H1 (cell line): ENCODE measurements at regions not wholly inside any gene's neighbourhood (a gene's known extent, or its start where the extent isn't known, plus 50 kb on each side); places are given as distances from the start of the nearest gene placed in this dataset.

Experiments
- ASH2L ChIP-seq: fragments of 200-600, 300-600 bp; sonication (generic); IDR thresholded peaks from one replicate; pipeline ENCODE4 v1.7.1; 2017; ENCODE audit warnings: low read length
- BRCA1 ChIP-seq: IDR thresholded peaks from 2 replicates; pipeline ENCODE4 v1.6.1; 2012; ENCODE audit warnings: low read depth, low read length, improper control_type of control experiment
- CTCF ChIP-seq, 3 experiments: IDR thresholded peaks; 1 replicate in 2 of 3; 2 replicates in 1 of 3; pipeline versions ENCODE4 v1.5.1 to v1.6.1; 2011; ENCODE audit warnings: low read length in 3 of 3, mild to moderate bottlenecking in 3 of 3, inconsistent platforms in 2 of 3, low read depth in 1 of 3, moderate library complexity in 1 of 3; ENCODE audit not compliant: insufficient read depth in 1 of 3; ENCODE audit errors: control extremely low read depth in 1 of 3
- EP300 ChIP-seq, 2 experiments: IDR thresholded peaks; 1 replicate in 1 of 2; 2 replicates in 1 of 2; pipeline ENCODE4 v1.6.1; 2011 to 2012; ENCODE audit warnings: low read depth in 2 of 2, low read length in 2 of 2, mild to moderate bottlenecking in 2 of 2, borderline replicate concordance in 1 of 2, inconsistent platforms in 1 of 2, moderate library complexity in 1 of 2
- FOSL1 ChIP-seq: IDR thresholded peaks from 2 replicates; pipeline ENCODE4 v1.6.1; 2011; ENCODE audit warnings: mild to moderate bottlenecking, low read depth, low read length, moderate library complexity; ENCODE audit not compliant: insufficient read depth
- HDAC2 ChIP-seq, 2 experiments: fragments of 300-600 bp in 1 of 2; sonication (generic) in 1 of 2; IDR thresholded peaks; 2 replicates each; pipeline ENCODE4 v1.6.1; 2011 to 2012; ENCODE audit warnings: low read depth in 2 of 2, low read length in 2 of 2, mild to moderate bottlenecking in 2 of 2, moderate library complexity in 2 of 2, borderline replicate concordance in 1 of 2, inconsistent platforms in 1 of 2
- JUN ChIP-seq: IDR thresholded peaks from 2 replicates; pipeline ENCODE4 v1.6.1; 2011; ENCODE audit warnings: low read depth, mild to moderate bottlenecking, improper control_type of control experiment, low read length
- PHF8 ChIP-seq: fragments of 200-600 bp; sonication (generic); conservative IDR thresholded peaks from 2 replicates; pipeline ENCODE4 v1.7.1; 2012; ENCODE audit warnings: low read depth, mild to moderate bottlenecking, inconsistent platforms, low read length, moderate library complexity
- POLR2A ChIP-seq, 2 experiments: IDR thresholded peaks; 1 replicate in 1 of 2; 2 replicates in 1 of 2; pipeline ENCODE4 v1.6.1; 2011; ENCODE audit warnings: low read depth in 2 of 2, low read length in 2 of 2, mild to moderate bottlenecking in 2 of 2; ENCODE audit errors: control extremely low read depth in 1 of 2
- POLR2AphosphoS5 ChIP-seq: IDR thresholded peaks from 2 replicates; pipeline ENCODE4 v1.6.1; 2011; ENCODE audit warnings: low read depth, low read length
- RFX5 ChIP-seq: IDR thresholded peaks from 2 replicates; pipeline ENCODE4 v1.6.1; 2011; ENCODE audit warnings: low read depth, low read length, improper control_type of control experiment, borderline replicate concordance
- ZNF274 ChIP-seq: IDR thresholded peaks from 2 replicates; pipeline ENCODE4 v1.7.0; 2012; ENCODE audit warnings: low read length, borderline replicate concordance; ENCODE audit errors: extremely low read depth
- TF ChIP-seq, protein P1 (sequence below): IDR thresholded peaks from 2 replicates; pipeline ENCODE4 v1.6.1; 2011; ENCODE audit warnings: low read length, improper control_type of control experiment

GRCh38 chr13:81393110-81393509, 1052.2 kb upstream of the SPRY2 start:
- no peak for TF ChIP-seq POLR2AphosphoS5
- TF ChIP-seq PHF8, result no peak
- no peak for TF ChIP-seq CTCF (IDR thresholded peaks at IDR 0.05; ENCODE audit: control extremely low read depth in 1 of 3, insufficient read depth in 1 of 3, low read depth in 1 of 3, low read length in 3 of 3)
- no peak for TF ChIP-seq BRCA1
- TF ChIP-seq POLR2A (IDR thresholded peaks at IDR 0.05; ENCODE audit: control extremely low read depth in 1 of 2, low read depth in 2 of 2, low read length in 2 of 2), result no peak
- TF ChIP-seq JUN, result no peak
- TF ChIP-seq, protein P1, sequence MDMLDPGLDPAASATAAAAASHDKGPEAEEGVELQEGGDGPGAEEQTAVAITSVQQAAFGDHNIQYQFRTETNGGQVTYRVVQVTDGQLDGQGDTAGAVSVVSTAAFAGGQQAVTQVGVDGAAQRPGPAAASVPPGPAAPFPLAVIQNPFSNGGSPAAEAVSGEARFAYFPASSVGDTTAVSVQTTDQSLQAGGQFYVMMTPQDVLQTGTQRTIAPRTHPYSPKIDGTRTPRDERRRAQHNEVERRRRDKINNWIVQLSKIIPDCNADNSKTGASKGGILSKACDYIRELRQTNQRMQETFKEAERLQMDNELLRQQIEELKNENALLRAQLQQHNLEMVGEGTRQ, result no peak
- no peak for TF ChIP-seq HDAC2 (IDR thresholded peaks at IDR 0.05; ENCODE audit: borderline replicate concordance in 1 of 2, low read depth in 2 of 2, low read length in 2 of 2)
- TF ChIP-seq ASH2L, result no peak
- TF ChIP-seq RFX5, result no peak
- TF ChIP-seq EP300 (IDR thresholded peaks at IDR 0.05; ENCODE audit: borderline replicate concordance in 1 of 2, low read depth in 2 of 2, low read length in 2 of 2), result no peak
- TF ChIP-seq FOSL1, result no peak
- TF ChIP-seq ZNF274, result no peak
